ENCODE measurements at regions not wholly inside any gene's neighbourhood (a gene's known extent, or its start where the extent isn't known, plus 50 kb on each side); places are given as distances from the start of the nearest gene placed in this dataset.
"Not testable (repeated sequence)": the region's sequence is repeated elsewhere in the genome, so short reads cannot be mapped to it uniquely, and the experiment has no call there.

GRCh38 chr2:95685513-95685912 is 93.7 kb downstream of the TRIM43 start:
- H3K36me3 ChIP-seq (replicated peaks in 1 of 2; ENCODE audit: insufficient read depth in 1 of 2, low read depth in 2 of 2) = no peaks in the 10 kb centered on the region
- H3K27me3 ChIP-seq = no peaks in the 10 kb centered on the region
- 49 to 54% methylated on average over 3 of the region's 3 CpGs for WGBS, 2 donors
- TF ChIP-seq POLR2A (IDR thresholded peaks at IDR 0.05) (no peak), CTCF (IDR thresholded peaks at IDR 0.05) (no peak)
- peaks cover 12% of the 10 kb centered on the region for H3K4me1 ChIP-seq
- intact Hi-C loops (cut with DNase I) = no loop called here
- ATAC-seq (no peak), DNase-seq (no peak)
- no peak overlapping the region for H3K4me3 ChIP-seq
- H3K27ac ChIP-seq = no peak overlapping the region
- H3K9me3 ChIP-seq = no peaks in the 10 kb centered on the region

- H3K36me3 ChIP-seq (replicated peaks in 1 of 2; ENCODE audit: insufficient read depth in 1 of 2, low read depth in 2 of 2); H3K9me3 ChIP-seq; intact Hi-C loops (cut with DNase I); H3K27me3 ChIP-seq; H3K27ac ChIP-seq; H3K4me3 ChIP-seq: not testable (repeated sequence)
- ATAC-seq (peak; percentile 45), DNase-seq (peak in 1 of 4 donors; percentile 24)
- 55 to 59% methylated on average over 5 of the region's 5 CpGs for WGBS, 2 donors
- peaks cover 12% of the 10 kb centered on the region for H3K4me1 ChIP-seq
These were observed 94.4 kb downstream of the TRIM43 start for GRCh38 chr2:95686056-95686825.

- H3K36me3 ChIP-seq (replicated peaks in 1 of 2; ENCODE audit: insufficient read depth in 1 of 2, low read depth in 2 of 2) = not testable (repeated sequence)
These were observed 96.1 kb downstream of the TRIM43 start for GRCh38 chr2:95687852-95688251.

DNA sequence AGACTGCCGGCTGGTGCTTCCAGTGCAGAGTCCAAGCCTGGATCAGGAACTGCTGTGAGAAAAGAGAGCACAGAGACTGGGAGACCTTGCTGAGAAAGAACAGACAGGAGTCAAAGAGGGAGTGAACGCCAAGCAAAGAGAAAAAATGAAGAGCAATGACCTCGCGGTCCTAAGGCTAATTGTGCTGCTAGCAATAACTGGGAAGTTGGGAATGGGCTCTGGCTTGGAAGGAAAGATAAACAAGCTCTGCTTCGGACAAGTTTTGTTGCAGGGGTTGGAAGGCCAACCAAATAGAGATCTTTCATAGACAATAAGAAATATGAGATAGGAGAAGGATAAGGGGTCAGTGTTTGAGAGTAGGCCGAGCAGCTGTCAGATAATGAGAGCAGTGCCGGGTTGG is 99.4 kb downstream of the TRIM43 start:
- H3K27me3 ChIP-seq; DNase-seq; H3K36me3 ChIP-seq (replicated peaks in 1 of 2; ENCODE audit: insufficient read depth in 1 of 2, low read depth in 2 of 2); H3K27ac ChIP-seq; ATAC-seq; H3K4me3 ChIP-seq; H3K9me3 ChIP-seq; intact Hi-C loops (cut with DNase I); H3K4me1 ChIP-seq: not testable (repeated sequence)
- WGBS, 2 donors = 77 to 79% methylated on average over 7 of the region's 7 CpGs

More at GRCh38 chr2:95687852-95688251, 96.1 kb downstream of the TRIM43 start:
- H3K27me3 ChIP-seq; H3K9me3 ChIP-seq; intact Hi-C loops (cut with DNase I); DNase-seq; H3K4me1 ChIP-seq; H3K27ac ChIP-seq; H3K4me3 ChIP-seq; ATAC-seq: not testable (repeated sequence)
- 23 to 35% methylated on average over 2 of the region's 2 CpGs for WGBS, 2 donors

DNA sequence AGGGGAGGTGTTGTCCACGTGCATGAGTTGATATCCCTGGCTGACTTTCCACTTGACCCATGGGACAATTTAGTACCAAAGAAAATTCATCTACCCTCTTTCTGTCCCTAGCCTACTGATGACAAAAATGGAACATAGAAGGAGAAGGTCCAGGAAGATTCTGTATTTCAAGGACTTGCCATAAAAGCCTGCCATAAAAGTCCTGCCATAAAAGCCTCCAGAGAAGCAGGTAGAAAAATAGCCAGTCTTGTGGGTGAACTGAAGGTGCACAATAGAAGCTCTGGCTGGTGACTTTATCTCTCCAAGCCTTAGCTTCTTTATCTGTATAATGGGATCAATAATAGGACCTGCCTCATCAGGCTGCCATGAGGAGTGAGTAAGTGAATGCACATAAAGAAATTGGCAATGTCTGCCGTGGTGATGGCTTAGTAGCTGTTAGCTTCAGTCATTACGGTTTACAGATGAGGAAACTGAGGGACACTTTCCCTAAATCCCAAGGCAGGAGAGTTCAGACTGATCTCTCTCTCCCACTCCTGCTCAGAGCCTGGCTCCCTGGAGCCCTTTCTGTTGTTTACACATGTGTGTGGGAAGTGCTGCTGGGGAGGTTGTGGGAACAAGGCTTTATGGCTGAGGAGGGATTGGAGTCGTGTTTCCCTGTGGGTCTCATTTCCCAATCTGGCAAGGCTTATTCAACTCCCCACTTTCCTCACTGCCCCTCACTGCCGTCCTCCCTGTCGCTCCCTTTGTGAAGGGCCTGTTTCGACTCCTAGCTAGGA is 101.5 kb downstream of the TRIM43 start:
- H3K4me3 ChIP-seq; H3K36me3 ChIP-seq (replicated peaks in 1 of 2; ENCODE audit: insufficient read depth in 1 of 2, low read depth in 2 of 2); intact Hi-C loops (cut with DNase I); H3K9me3 ChIP-seq; DNase-seq; H3K27me3 ChIP-seq; H3K27ac ChIP-seq; ATAC-seq; H3K4me1 ChIP-seq: not testable (repeated sequence)
- WGBS, 2 donors = 81% methylated on average over 7 of the region's 7 CpGs

GRCh38 chr2:95695613-95696012 is 103.8 kb downstream of the TRIM43 start:
- intact Hi-C loops (cut with DNase I) = no loop called here
- Histone ChIP-seq H3K4me3 (no peak overlapping the region), H3K9me3 (no peaks in the 10 kb centered on the region), H3K27ac (no peak overlapping the region), H3K27me3 (no peaks in the 10 kb centered on the region), H3K4me1 (no peaks in the 10 kb centered on the region), H3K36me3 (replicated peaks in 1 of 2; ENCODE audit: insufficient read depth in 1 of 2, low read depth in 2 of 2) (no peaks in the 10 kb centered on the region)
- DNase-seq (peak in 2 of 4 donors; percentile 13 to 27), ATAC-seq (no peak)
- TF ChIP-seq CTCF (IDR thresholded peaks at IDR 0.05) (no peak), POLR2A (IDR thresholded peaks at IDR 0.05) (no peak)
- WGBS, 2 donors = 48 to 57% methylated on average over 4 of the region's 4 CpGs
